Left forelimb (tissue), 1 donor: ENCODE measurements at regions not wholly inside any gene's neighbourhood (a gene's known extent, or its start where the extent isn't known, plus 50 kb on each side); places are given as distances from the start of the nearest gene placed in this dataset.

ENCODE experiments used
- DNase-seq: peaks from one replicate; pipeline ENCODE4 v3.0.0-alpha.2; 2018; ENCODE audit warnings: low spot score

GRCh38 chr6:25066593-25066992 is 130.8 kb upstream of the RIPOR2 start:
- DNase-seq: no peak

GRCh38 chr6:25068866-25069265 is 133.1 kb upstream of the RIPOR2 start:
- DNase-seq: no peak

GRCh38 chr6:25070547-25071366 is 135.0 kb upstream of the RIPOR2 start:
- DNase-seq: peak; percentile 79

GRCh38 chr6:25078141-25078540 is 142.4 kb upstream of the RIPOR2 start:
- no peak for DNase-seq

- no peak for DNase-seq
Measured at GRCh38 chr6:25083784-25084507, 148.2 kb upstream of the RIPOR2 start.

- no peak for DNase-seq
Measured at GRCh38 chr6:25084508-25084833, 148.7 kb upstream of the RIPOR2 start.

- no peak for DNase-seq
Measured at GRCh38 chr6:25085756-25086155, 150.0 kb upstream of the RIPOR2 start.

- no peak for DNase-seq
Measured at GRCh38 chr6:25086500-25087091, 150.8 kb upstream of the RIPOR2 start.

- no peak for DNase-seq
Measured at GRCh38 chr6:25088513-25088912, 152.8 kb upstream of the RIPOR2 start.

GRCh38 chr6:25089442-25089841 is 153.7 kb upstream of the RIPOR2 start:
- DNase-seq: no peak

GRCh38 chr6:25094726-25095125 is 159.0 kb upstream of the RIPOR2 start:
- DNase-seq: no peak

- no peak for DNase-seq
Measured at GRCh38 chr6:25100288-25100687, 164.5 kb upstream of the RIPOR2 start.

GRCh38 chr6:25103603-25104002 is 167.8 kb upstream of the RIPOR2 start:
- DNase-seq: no peak

GRCh38 chr6:25105070-25105925 is 169.5 kb upstream of the RIPOR2 start:
- DNase-seq: no peak

- DNase-seq: no peak
Measured at GRCh38 chr6:25107218-25107617, 171.5 kb upstream of the RIPOR2 start.

- no peak for DNase-seq
Measured at GRCh38 chr6:25111782-25112181, 167.4 kb upstream of the CARMIL1 start.

GRCh38 chr6:25112322-25112773 is 166.8 kb upstream of the CARMIL1 start:
- DNase-seq: no peak

- no peak for DNase-seq
Measured at GRCh38 chr6:25113436-25113835, 165.7 kb upstream of the CARMIL1 start.

GRCh38 chr6:25118038-25118437 is 161.1 kb upstream of the CARMIL1 start:
- DNase-seq: no peak

GRCh38 chr6:25121186-25121585 is 158.0 kb upstream of the CARMIL1 start:
- DNase-seq: no peak

GRCh38 chr6:25122001-25122400 is 157.2 kb upstream of the CARMIL1 start:
- DNase-seq: no peak

GRCh38 chr6:25122622-25123237 is 156.4 kb upstream of the CARMIL1 start:
- no peak for DNase-seq
